Calu3 (cell line): ENCODE measurements at regions not wholly inside any gene's neighbourhood (a gene's known extent, or its start where the extent isn't known, plus 50 kb on each side); places are given as distances from the start of the nearest gene placed in this dataset.

Source experiments
- BruUV-seq: library from RNA; stranded (reverse); fragments of 400-500 nt; replicated peaks from 2 replicates; lab custom pipeline; 2021; lab: Mats Ljungman, UMichigan
- CTCF ChIA-PET: fragments of 300-600 bp; sonication (Branson Sonifier 250); formaldehyde crosslinking; loops from one replicate; lab custom pipeline; 2022; ENCODE audit warnings: antibody characterized with exemption; lab: Charles Lee
- DNase-seq: peaks from one replicate; pipeline ENCODE4 v3.0.0; 2022
- H3K27ac Mint-ChIP-seq: one replicate; pipeline ENCODE4 v1.8.0; 2022; ENCODE audit warnings: mixed read lengths; ENCODE audit not compliant: unreplicated experiment
- H3K27me3 Mint-ChIP-seq: one replicate; pipeline ENCODE4 v1.8.0; 2022; ENCODE audit warnings: mixed read lengths; ENCODE audit not compliant: unreplicated experiment
- H3K36me3 Mint-ChIP-seq: one replicate; pipeline ENCODE4 v1.8.0; 2022; ENCODE audit warnings: mild to moderate bottlenecking, moderate library complexity, mixed read lengths; ENCODE audit not compliant: insufficient read depth, unreplicated experiment
- H3K4me1 Mint-ChIP-seq: one replicate; pipeline ENCODE4 v1.8.0; 2022; ENCODE audit warnings: mild to moderate bottlenecking, low read depth, mixed read lengths; ENCODE audit not compliant: unreplicated experiment
- H3K4me3 Mint-ChIP-seq: one replicate; pipeline ENCODE4 v1.8.0; 2022; ENCODE audit warnings: mild to moderate bottlenecking, low read depth, moderate library complexity, mixed read lengths; ENCODE audit not compliant: unreplicated experiment
- H3K9me3 Mint-ChIP-seq: one replicate; pipeline ENCODE4 v1.8.0; 2022; ENCODE audit warnings: low read depth, mixed read lengths; ENCODE audit not compliant: unreplicated experiment
- CTCF ChIP-seq: fragments of 200-600 bp; IDR thresholded peaks from one replicate; pipeline ENCODE4 v1.8.0; 2022; ENCODE audit warnings: antibody characterized with exemption; ENCODE audit not compliant: unreplicated experiment
- intact Hi-C: fragments of 100-400 bp; cut with micrococcal nuclease; formaldehyde crosslinking; loops from one replicate; pipeline ENCODE4 v1.10.0; 2022; ENCODE audit not compliant: unreplicated experiment

GRCh38 chr12:116481726-116482125, 77.5 kb upstream of the MAP1LC3B2 start:
- no peak for TF ChIP-seq CTCF
- no TSS peak for BruUV-seq
- H3K27me3 Mint-ChIP-seq: peaks cover 66% of the 10 kb centered on the region
- H3K4me3 Mint-ChIP-seq: no peak overlapping the region
- no peaks in the 10 kb centered on the region for H3K9me3 Mint-ChIP-seq
- no peak overlapping the region for H3K27ac Mint-ChIP-seq
- no peak for DNase-seq
- no peaks in the 10 kb centered on the region for H3K36me3 Mint-ChIP-seq
- no peaks in the 10 kb centered on the region for H3K4me1 Mint-ChIP-seq
- CTCF ChIA-PET: no interaction called here
- intact Hi-C loops: no loop called here

- peaks cover 71% of the 10 kb centered on the region for H3K27me3 Mint-ChIP-seq
- H3K9me3 Mint-ChIP-seq: no peaks in the 10 kb centered on the region
- BruUV-seq: no TSS peak
- H3K4me3 Mint-ChIP-seq: no peak overlapping the region
- no peaks in the 10 kb centered on the region for H3K36me3 Mint-ChIP-seq
- no peaks in the 10 kb centered on the region for H3K4me1 Mint-ChIP-seq
- TF ChIP-seq CTCF: no peak
- no peak overlapping the region for H3K27ac Mint-ChIP-seq
- intact Hi-C loops: no loop called here
- DNase-seq: no peak
- CTCF ChIA-PET: no interaction called here
Observed at GRCh38 chr12:116482179-116482578, 77.0 kb upstream of the MAP1LC3B2 start.

GRCh38 chr12:116482859-116483258, 76.3 kb upstream of the MAP1LC3B2 start:
- TF ChIP-seq CTCF: no peak
- Mint-ChIP-seq H3K36me3 (no peaks in the 10 kb centered on the region), H3K27ac (no peak overlapping the region), H3K4me3 (no peak overlapping the region), H3K9me3 (no peaks in the 10 kb centered on the region), H3K27me3 (peaks cover 77% of the 10 kb centered on the region), H3K4me1 (no peaks in the 10 kb centered on the region)
- no TSS peak for BruUV-seq
- DNase-seq: no peak
- CTCF ChIA-PET: no interaction called here
- intact Hi-C loops: no loop called here

- no peak overlapping the region for H3K4me3 Mint-ChIP-seq
Observed at GRCh38 chr12:116483959-116484750, 75.0 kb upstream of the MAP1LC3B2 start.

More at GRCh38 chr12:116483959-116484750, 75.0 kb upstream of the MAP1LC3B2 start:
- H3K27me3 Mint-ChIP-seq: peaks cover 71% of the 10 kb centered on the region
- intact Hi-C loops: no loop called here
- H3K36me3 Mint-ChIP-seq: no peaks in the 10 kb centered on the region
- DNase-seq: no peak
- no peak for TF ChIP-seq CTCF
- H3K9me3 Mint-ChIP-seq: no peaks in the 10 kb centered on the region
- no peaks in the 10 kb centered on the region for H3K4me1 Mint-ChIP-seq
- CTCF ChIA-PET: no interaction called here
- no peak overlapping the region for H3K27ac Mint-ChIP-seq
- no TSS peak for BruUV-seq
